Left lobe of liver (tissue), 2 donors: ENCODE measurements at regions not wholly inside any gene's neighbourhood (a gene's known extent, or its start where the extent isn't known, plus 50 kb on each side); places are given as distances from the start of the nearest gene placed in this dataset.

ENCODE experiments used
- ATAC-seq: fragments of 200-7000 bp; cut with Tn5 transposase; one replicate; pipeline ENCODE4 v1.9.1; 2020; ENCODE audit warnings: mild to moderate bottlenecking, moderate library complexity
- DNase-seq: peaks from one replicate; pipeline ENCODE4 v3.0.0-alpha.2; 2020; ENCODE audit warnings: low spot score
- donor health status: DM: no; HTN: no; CAD: no; lungs with moderate emphysema.
- donor health status: DM: no; HTN: yes; CAD: no.

DNA sequence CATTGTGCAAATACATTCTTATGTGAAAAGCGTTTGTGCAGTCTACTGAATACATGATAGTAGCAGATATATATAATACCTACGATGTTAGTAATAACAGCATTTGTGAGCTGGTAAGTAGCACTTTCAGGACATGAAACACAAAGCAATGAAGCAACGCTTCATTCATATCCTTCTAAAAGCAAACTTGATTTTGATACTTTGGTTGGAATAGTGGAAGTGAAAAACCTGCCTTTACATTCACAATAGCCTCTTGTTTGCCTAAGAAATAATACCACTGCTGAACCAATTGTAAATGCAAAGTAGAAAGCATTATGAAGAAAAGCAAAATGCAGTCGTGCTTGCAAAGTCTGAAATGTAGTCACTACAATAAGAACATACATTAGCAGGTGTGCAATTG, 926.3 kb downstream of the FSTL5 start:
- ATAC-seq, result no peak
- no peak for DNase-seq

GRCh38 chr4:161225327-161225726, 938.5 kb downstream of the FSTL5 start:
- ATAC-seq, result no peak

GRCh38 chr4:161222889-161223288, 940.9 kb downstream of the FSTL5 start:
- DNase-seq, result no peak
- ATAC-seq, result peak; percentile 61

More at GRCh38 chr4:161225327-161225726, 938.5 kb downstream of the FSTL5 start:
- no peak for DNase-seq

- ATAC-seq, result no peak
- no peak for DNase-seq
These were observed 955.2 kb downstream of the FSTL5 start for GRCh38 chr4:161208564-161208963.

GRCh38 chr4:161206528-161207080, 957.2 kb downstream of the FSTL5 start:
- no peak for DNase-seq
- ATAC-seq, result no peak

DNA sequence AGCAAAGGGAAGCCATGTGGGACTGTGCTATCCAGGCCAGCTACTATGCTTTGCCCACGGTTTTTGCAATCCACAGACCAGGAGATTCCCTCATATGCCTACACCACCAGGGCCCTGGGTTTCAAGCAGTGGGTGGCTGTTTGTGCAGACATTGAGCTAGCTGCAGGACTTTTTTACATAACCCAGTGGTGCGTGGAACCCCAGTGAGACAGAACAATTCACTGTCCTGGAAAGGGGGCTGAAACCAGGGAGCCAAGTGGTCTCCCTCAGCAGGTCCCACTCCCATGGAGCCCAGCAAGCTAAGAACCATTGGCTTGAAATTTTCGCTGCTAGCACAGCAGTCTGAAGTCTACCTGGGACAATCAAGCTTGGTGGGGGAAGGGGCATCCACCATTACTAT, 959.9 kb downstream of the FSTL5 start:
- ATAC-seq (no peak), DNase-seq (no peak)

- DNase-seq (no peak), ATAC-seq (no peak)
These were observed 965.9 kb downstream of the FSTL5 start for GRCh38 chr4:161197912-161198311.

DNA sequence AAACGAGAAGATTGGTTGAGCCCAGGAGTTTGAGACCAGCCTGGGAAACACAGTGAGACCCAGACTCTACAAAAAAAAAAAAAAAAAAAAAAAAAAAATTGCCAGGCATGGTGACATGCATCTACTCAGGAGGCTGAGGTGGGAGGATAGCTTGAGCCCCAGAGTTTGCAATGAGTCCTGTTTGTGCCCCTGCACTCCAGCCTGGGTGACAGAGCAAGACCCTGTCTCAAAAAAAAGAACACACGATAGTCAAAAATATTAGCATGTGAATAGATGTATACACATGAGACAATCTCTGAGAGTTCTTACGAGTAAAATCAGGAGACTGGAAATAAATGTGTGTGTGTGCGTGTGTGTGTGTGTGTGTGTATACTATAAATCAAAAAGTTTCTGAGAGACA, 966.3 kb downstream of the FSTL5 start:
- DNase-seq, result no peak
- no peak for ATAC-seq

DNA sequence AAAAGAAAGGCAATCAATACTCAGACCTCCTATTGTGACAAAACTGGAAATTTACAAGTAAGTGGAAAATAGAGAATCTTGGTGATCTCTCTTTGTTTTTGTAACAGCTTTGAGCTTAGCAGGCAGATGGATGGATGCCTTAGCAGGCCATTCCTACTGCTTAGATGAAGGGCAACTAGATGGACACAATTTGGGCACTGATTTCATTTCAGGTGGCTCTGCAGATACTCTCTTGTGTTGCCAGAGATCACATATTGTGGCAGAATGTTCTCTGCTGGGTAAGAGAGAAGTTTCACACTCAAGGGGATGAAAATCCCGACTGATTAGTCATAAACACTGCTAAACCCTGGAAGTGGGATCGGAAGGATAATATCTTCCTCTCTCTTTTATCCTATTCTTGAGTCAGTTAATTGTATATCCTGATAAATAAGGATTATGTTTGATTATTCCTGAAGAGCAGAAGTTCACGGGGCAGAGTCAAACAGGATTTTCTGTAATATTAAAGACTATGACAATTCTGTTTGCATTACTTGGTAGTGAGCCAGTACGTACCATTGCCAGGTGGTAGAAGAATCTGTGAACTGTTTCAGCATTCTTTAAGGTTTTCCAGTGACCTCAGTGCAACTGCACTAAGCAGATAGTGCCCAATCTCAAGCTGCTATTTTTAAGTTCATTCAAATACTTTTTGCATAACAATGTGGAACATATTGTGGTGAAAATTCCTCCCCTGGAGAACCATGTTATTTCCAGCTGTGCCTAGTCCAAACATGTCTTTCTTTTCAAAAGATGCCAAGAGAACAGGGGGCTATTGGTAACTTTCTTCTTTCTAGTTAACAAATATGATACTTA, 974.3 kb downstream of the FSTL5 start:
- DNase-seq (no peak), ATAC-seq (peak; percentile 26)

GRCh38 chr4:161188578-161188977, 975.2 kb downstream of the FSTL5 start:
- DNase-seq, result no peak
- no peak for ATAC-seq

- ATAC-seq, result no peak
- no peak for DNase-seq
These were observed 976.2 kb downstream of the FSTL5 start for GRCh38 chr4:161187569-161187968.

DNA sequence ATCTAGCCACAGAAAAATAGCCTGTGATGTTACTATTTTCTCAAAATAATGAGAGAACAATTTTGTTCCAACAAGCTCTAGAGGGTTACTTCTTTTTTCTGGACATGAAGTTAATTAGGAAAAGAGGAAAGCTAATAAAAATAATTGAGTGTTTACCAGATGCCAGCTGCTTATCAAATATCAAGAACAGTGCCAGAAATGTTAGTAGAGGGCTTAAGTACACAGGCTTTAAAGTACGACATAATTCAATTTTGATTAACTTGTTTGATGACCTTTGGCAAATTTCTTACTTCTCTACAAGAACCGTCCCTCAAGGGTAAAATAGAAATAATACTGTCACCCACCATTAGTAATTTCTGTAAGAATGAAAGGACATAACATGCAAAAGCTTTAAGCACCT, 977.0 kb downstream of the FSTL5 start:
- no peak for ATAC-seq
- DNase-seq, result no peak

DNA sequence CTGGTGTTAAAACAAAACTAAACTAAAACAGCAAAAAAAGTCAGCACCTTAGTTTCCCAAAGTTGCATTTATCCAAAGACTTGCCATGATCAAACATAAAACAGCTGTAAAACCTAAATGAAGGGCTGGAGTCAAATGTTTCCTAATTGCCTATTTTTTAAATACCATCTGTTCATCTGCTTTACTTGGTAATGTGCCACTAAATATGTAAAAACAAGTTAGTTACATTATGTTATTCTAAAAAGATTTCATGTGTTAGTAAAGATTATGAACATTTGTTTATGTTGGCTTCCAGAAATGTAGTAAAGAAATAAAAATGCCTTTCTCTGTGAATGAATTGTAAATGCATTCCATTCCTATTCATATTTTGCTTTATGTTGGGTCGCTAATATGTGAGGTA, 977.8 kb downstream of the FSTL5 start:
- no peak for DNase-seq
- no peak for ATAC-seq

DNA sequence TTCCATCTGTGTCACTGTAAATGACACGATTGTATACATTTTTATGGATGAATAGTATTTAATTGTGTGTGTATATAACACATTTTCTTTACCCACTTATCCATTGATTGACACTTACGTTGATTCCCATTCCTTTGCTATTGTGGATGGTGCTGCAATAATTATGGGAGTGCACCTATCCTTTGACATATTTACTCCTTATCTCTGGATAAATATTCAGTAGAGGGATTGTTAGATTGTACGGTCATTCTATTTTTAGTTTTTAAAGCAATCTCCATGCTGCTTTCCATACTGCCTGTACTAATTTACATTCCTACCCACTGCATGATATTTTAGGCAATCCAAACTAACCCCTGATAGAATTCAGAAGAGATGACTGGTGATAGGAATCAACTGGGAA, 980.1 kb downstream of the FSTL5 start:
- no peak for DNase-seq

GRCh38 chr4:161182913-161183312, 980.9 kb downstream of the FSTL5 start:
- DNase-seq, result no peak
- ATAC-seq, result peak; percentile 96

More for the DNA sequence above, 980.1 kb downstream of the FSTL5 start:
- ATAC-seq, result peak; percentile 20

DNA sequence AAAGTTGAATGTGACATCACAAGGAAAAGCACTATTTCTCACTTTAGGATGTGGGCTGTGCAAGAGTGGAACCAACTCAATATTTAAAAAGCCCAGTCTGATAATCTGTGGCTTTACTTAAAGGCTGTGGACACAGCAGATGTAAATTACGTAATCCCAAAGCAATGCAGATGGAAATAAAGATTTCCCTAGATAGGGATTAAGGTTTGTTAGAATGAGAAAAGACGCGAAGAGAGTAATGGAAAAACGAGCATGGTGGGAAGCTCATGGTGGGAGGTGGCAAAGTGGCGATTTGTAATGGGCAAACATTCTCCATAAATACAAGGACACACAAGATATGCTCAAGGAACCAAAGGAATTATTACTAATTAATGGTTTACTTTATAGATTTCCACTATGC, 985.5 kb downstream of the FSTL5 start:
- ATAC-seq, result no peak
- no peak for DNase-seq

GRCh38 chr4:161172396-161173026, 991.3 kb downstream of the FSTL5 start:
- ATAC-seq (no peak), DNase-seq (no peak)

DNA sequence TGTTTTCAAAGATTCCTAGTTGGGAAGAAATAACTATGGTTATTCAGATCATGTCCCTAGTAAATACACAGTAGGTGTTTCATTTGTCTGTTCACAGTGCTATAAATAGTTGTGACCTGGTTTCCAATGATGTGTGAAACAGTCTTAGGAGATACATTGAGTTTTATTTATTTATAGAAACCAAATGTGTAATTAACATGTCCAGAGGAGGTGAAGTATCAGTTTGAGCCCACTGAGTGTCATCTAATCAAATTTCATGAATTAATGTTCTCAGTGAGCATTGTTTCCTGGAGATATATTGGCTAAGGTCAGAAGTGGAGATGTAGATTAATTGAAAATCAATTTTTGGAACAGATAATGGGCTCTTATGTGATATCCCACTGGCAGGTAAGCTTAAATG, 996.3 kb downstream of the FSTL5 start:
- no peak for DNase-seq
- no peak for ATAC-seq

- ATAC-seq (no peak), DNase-seq (no peak)
These were observed 1003.1 kb downstream of the FSTL5 start for GRCh38 chr4:161160718-161161117.

GRCh38 chr4:161148051-161148450, 1015.7 kb downstream of the FSTL5 start:
- ATAC-seq (peak; percentile 93), DNase-seq (peak; percentile 88)

- DNase-seq (no peak), ATAC-seq (peak; percentile 41)
These were observed 1020.4 kb downstream of the FSTL5 start for GRCh38 chr4:161143375-161143774.

DNA sequence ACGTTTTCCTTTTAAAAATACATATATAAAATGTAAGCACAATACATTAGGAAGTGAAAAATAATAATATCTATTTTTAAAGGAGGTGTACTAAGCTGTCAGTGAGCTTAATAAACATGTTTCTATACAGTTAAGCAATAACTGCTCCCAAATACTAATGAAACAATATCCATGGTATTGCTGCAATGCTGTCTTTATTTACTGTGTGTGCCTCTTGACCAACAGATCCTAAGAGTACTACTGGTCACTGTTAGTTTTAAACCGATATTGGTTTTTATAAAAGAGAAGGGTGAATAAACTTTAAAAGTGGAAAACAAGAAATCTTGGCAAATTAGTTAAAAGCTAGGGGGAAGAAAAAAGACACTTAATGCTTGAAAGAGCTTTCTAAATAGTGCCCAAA, 1029.0 kb downstream of the FSTL5 start:
- peak; percentile 90 for ATAC-seq
- DNase-seq, result no peak
